ENCODE measurements at regions not wholly inside any gene's neighbourhood (a gene's known extent, or its start where the extent isn't known, plus 50 kb on each side); places are given as distances from the start of the nearest gene placed in this dataset.

DNA sequence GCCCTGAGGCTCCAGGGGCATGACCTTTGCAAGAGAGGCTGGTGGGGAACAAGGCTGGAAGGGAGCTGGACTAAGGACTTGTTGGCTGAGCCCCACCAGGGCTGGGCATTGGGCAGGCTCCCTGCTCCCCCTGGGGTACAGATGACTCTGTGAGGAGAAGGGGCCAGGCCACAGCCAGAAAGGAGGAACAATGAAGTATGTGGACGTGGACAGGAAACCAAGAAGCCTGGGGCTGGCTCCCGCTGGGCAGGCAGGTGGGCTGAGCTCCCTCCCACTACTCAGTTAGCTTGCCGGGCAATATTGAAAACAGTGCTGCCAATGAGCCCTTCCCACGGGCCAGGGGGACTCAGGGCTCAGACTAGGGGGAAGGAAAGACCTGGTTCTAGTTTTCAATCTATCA lies 66.1 kb upstream of the SPTLC1 start:
- Histone ChIP-seq H3K9me3 (peaks cover 0 to 12% (median 0%) of the 10 kb centered on the region in 12 donors), H3K27ac (no peak overlapping the region), H3K27me3 (no peaks in the 10 kb centered on the region), H3K4me1 (no peaks in the 10 kb centered on the region), H3K36me3 (no peaks in the 10 kb centered on the region), H3K4me3 (no peak overlapping the region)
- DNase-seq (no peak), ATAC-seq (no peak)
- WGBS, 4 donors: 73 to 79% (median 76%) methylated on average over 3 to 4 of the region's 4 CpGs
- TF ChIP-seq, protein P1, sequence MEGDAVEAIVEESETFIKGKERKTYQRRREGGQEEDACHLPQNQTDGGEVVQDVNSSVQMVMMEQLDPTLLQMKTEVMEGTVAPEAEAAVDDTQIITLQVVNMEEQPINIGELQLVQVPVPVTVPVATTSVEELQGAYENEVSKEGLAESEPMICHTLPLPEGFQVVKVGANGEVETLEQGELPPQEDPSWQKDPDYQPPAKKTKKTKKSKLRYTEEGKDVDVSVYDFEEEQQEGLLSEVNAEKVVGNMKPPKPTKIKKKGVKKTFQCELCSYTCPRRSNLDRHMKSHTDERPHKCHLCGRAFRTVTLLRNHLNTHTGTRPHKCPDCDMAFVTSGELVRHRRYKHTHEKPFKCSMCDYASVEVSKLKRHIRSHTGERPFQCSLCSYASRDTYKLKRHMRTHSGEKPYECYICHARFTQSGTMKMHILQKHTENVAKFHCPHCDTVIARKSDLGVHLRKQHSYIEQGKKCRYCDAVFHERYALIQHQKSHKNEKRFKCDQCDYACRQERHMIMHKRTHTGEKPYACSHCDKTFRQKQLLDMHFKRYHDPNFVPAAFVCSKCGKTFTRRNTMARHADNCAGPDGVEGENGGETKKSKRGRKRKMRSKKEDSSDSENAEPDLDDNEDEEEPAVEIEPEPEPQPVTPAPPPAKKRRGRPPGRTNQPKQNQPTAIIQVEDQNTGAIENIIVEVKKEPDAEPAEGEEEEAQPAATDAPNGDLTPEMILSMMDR (IDR thresholded peaks at IDR 0.05): no peak
- TF ChIP-seq POLR2A (IDR thresholded peaks at IDR 0.05): no peak
- intact Hi-C loops (cut with DNase I): no loop called here

DNA sequence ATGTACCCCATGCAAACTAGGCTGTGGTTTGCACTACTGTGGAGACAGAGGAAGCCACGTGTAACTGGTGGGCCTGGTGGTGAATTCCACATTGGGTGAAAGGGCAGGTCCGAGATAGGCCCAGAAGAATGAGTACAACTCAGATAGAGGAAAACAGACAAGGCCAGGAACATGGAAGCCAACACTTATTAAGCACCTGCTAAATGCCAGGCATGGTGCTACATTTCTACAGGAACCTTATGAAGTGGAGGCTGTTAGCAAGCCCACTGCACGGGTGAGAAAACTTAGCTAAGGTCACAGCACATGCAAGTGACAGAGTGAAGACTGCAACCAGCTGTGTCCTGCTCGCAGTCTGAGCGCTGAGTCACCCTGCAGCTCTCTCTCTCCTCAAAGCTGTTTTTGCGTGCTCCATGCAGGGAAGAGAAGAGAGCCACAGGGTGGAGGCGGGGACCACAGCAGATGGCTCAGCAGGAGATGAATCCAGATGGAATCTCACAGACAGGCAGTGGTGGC lies 65.5 kb upstream of the SPTLC1 start:
- TF ChIP-seq, protein P1 (IDR thresholded peaks at IDR 0.05): no peak
- no peak for TF ChIP-seq POLR2A (IDR thresholded peaks at IDR 0.05)
- Histone ChIP-seq H3K27ac (no peak overlapping the region), H3K36me3 (no peaks in the 10 kb centered on the region), H3K4me3 (no peak overlapping the region), H3K27me3 (no peaks in the 10 kb centered on the region), H3K9me3 (peaks cover 0 to 12% (median 0%) of the 10 kb centered on the region in 12 donors), H3K4me1 (no peaks in the 10 kb centered on the region)
- WGBS, 4 donors: 53 to 60% (median 59%) methylated on average over 7 of the region's 7 CpGs
- DNase-seq (peak in 1 of 5 donors; percentile 56), ATAC-seq (peak; percentile 48 to 89 (median 71))
- intact Hi-C loops (cut with DNase I): no loop called here

DNA sequence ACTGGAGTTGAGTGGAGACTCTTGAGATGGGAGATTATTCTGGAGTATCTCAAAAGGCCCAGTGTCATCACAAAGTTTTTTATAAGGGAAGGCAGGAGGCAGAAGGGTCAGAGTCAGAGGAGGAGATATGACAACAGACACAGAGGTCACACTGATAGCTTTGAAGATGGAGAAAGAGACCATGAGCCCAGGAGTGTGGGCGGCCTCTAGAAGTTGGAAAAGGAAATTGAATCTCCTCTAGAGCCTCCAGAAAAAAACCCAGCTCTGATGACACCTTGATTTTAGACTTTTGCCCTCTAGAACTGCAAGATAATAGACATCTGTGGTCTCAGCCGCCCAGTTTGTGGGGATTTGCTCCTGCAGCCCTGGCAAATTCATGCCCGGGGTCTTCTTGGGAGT lies 64.8 kb upstream of the SPTLC1 start:
- Histone ChIP-seq H3K36me3 (no peaks in the 10 kb centered on the region), H3K4me3 (no peak overlapping the region), H3K4me1 (no peaks in the 10 kb centered on the region), H3K27me3 (no peaks in the 10 kb centered on the region), H3K9me3 (peaks cover 0 to 12% (median 0%) of the 10 kb centered on the region in 12 donors), H3K27ac (no peak overlapping the region)
- intact Hi-C loops (cut with DNase I): no loop called here
- no peak for ATAC-seq
- 82 to 93% (median 91%) methylated on average over 3 of the region's 3 CpGs for WGBS, 4 donors
- TF ChIP-seq, protein P1 (IDR thresholded peaks at IDR 0.05): no peak
- TF ChIP-seq POLR2A (IDR thresholded peaks at IDR 0.05): no peak
- no peak for DNase-seq

DNA sequence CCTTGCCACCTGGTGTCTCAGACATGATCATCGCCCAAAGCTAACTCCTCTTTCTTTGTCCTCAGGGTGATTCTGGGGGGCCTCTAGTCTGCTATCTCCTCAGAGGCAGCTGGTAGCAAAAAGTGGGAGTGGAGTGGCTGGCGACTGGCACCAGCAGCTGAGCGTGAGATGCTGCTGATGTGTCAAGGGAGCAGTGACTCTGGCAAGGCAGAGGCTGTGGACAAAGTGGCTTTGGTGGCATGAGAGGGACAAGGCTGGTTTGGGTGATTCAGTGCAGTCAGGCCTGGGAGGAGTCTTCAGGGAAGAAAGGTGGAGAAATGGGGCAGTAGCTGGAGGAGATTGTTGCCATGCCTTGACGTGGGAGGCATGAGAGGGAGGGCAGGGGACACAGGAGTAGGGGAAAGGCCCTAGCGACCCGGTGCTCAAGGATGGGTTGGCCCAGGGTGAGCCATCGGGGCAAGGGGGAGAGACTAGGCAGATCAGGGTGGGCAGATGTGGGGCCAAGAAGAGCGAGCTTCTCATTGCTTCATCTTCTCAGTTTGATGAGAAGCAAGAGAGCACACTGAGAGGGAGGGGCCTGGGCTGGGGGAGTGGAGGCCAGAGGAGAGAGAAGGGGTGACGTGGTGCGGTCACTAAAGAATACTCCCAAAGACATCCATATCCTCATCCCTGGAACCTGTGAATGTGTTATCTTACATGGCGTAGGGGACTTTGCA lies 64.2 kb upstream of the SPTLC1 start:
- H3K36me3 ChIP-seq: no peaks in the 10 kb centered on the region
- TF ChIP-seq, protein P1 (IDR thresholded peaks at IDR 0.05): no peak
- no peak for TF ChIP-seq POLR2A (IDR thresholded peaks at IDR 0.05)
- H3K4me3 ChIP-seq: no peak overlapping the region
- no peaks in the 10 kb centered on the region for H3K4me1 ChIP-seq
- intact Hi-C loops (cut with DNase I): no loop called here
- H3K27me3 ChIP-seq: no peaks in the 10 kb centered on the region
- WGBS, 4 donors: 85 to 92% (median 89%) methylated on average over 11 of the region's 11 CpGs
- H3K9me3 ChIP-seq: peaks cover 0 to 12% (median 0%) of the 10 kb centered on the region in 12 donors
- DNase-seq: no peak
- H3K27ac ChIP-seq: no peak overlapping the region
- ATAC-seq: no peak

Measured in heart left ventricle (tissue), 16 donors.